ENCODE measurements at regions not wholly inside any gene's neighbourhood (a gene's known extent, or its start where the extent isn't known, plus 50 kb on each side); places are given as distances from the start of the nearest gene placed in this dataset.

GRCh38 chr2:188922191-188922590 is 52.0 kb upstream of the COL3A1 start:
- no peak for DNase-seq
